CD4-positive, alpha-beta T cell (primary cell): ENCODE measurements at regions not wholly inside any gene's neighbourhood (a gene's known extent, or its start where the extent isn't known, plus 50 kb on each side); places are given as distances from the start of the nearest gene placed in this dataset.

Source experiments
- ATAC-seq: fragments of 200-7000 bp; cut with Tn5 transposase; one replicate; pipeline ENCODE4 v1.10.0; 2022; ENCODE audit warnings: mild to moderate bottlenecking; ENCODE audit not compliant: poor library complexity
- CTCF ChIA-PET: fragments of 350-600 bp; sonication (Branson Sonifier 250); formaldehyde crosslinking; loops from one replicate; lab custom pipeline; 2021; ENCODE audit warnings: antibody characterized with exemption, inconsistent platforms; lab: Charles Lee
- POLR2A ChIA-PET: fragments of 350-600 bp; sonication (Branson Sonifier 250); formaldehyde crosslinking; loops from one replicate; lab custom pipeline; 2021; ENCODE audit warnings: antibody characterized with exemption, inconsistent platforms; lab: Charles Lee
- DNase-seq, 14 experiments: peaks; one replicate each; pipeline ENCODE4 v3.0.0-alpha.2; 2013 to 2020; ENCODE audit warnings: mixed read lengths in 2 of 14
- H3K27ac ChIP-seq, 2 donors: one replicate each; pipeline versions ENCODE4 v1.5.1 to v1.7.0; 2013; ENCODE audit warnings: low read length in 2 of 2, low read depth in 1 of 2, mild to moderate bottlenecking in 1 of 2
- H3K27me3 ChIP-seq, 2 experiments: 1 replicate in 1 of 2; 2 replicates in 1 of 2; pipeline versions ENCODE4 v1.6.1 to v1.7.0; 2013; ENCODE audit warnings: low read length in 2 of 2, control low read depth in 1 of 2, mild to moderate bottlenecking in 1 of 2, moderate library complexity in 1 of 2; ENCODE audit not compliant: insufficient read depth in 2 of 2, control insufficient read depth in 1 of 2
- H3K36me3 ChIP-seq: one replicate; pipeline ENCODE4 v1.6.1; 2013; ENCODE audit warnings: low read length, control low read depth; ENCODE audit not compliant: insufficient read depth
- H3K4me1 ChIP-seq: one replicate; pipeline ENCODE4 v1.6.1; 2013; ENCODE audit warnings: low read length, control low read depth; ENCODE audit not compliant: insufficient read depth
- H3K4me3 ChIP-seq: one replicate; pipeline ENCODE4 v1.5.1; 2013; ENCODE audit warnings: mild to moderate bottlenecking, low read length, moderate library complexity
- H3K9me3 ChIP-seq, 2 experiments: 1 replicate in 1 of 2; 2 replicates in 1 of 2; pipeline versions ENCODE4 v1.6.1 to v1.7.0; 2013; ENCODE audit warnings: low read length in 2 of 2, mild to moderate bottlenecking in 2 of 2, control low read depth in 1 of 2, moderate library complexity in 1 of 2; ENCODE audit not compliant: control insufficient read depth in 1 of 2, insufficient read depth in 1 of 2
- H3K27ac Mint-ChIP-seq: one replicate; pipeline ENCODE4 v1.8.0; 2020; ENCODE audit warnings: mixed read lengths
- H3K27me3 Mint-ChIP-seq: one replicate; pipeline ENCODE4 v1.8.0; 2021; ENCODE audit warnings: mixed read lengths
- H3K36me3 Mint-ChIP-seq: one replicate; pipeline ENCODE4 v1.8.0; 2021; ENCODE audit warnings: low read depth, mixed read lengths
- H3K4me1 Mint-ChIP-seq: one replicate; pipeline ENCODE4 v1.8.0; 2021; ENCODE audit warnings: low read depth, mixed read lengths
- H3K4me3 Mint-ChIP-seq: one replicate; pipeline ENCODE4 v1.8.0; 2020; ENCODE audit warnings: mild to moderate bottlenecking, mixed read lengths
- H3K9me3 Mint-ChIP-seq: one replicate; pipeline ENCODE4 v1.8.0; 2020; ENCODE audit warnings: mixed read lengths
- intact Hi-C, 2 experiments: fragments of 100-400 bp; cut with DNase I in 1 of 2; cut with micrococcal nuclease in 1 of 2; formaldehyde crosslinking; loops; one replicate each; pipeline versions ENCODE4 v1.15.1 to v1.9.0; 2023 to 2025; cut with DNase I, micrococcal nuclease
- TF ChIP-seq, protein P1 (sequence below): fragments of 200-600 bp; IDR thresholded peaks from one replicate; pipeline ENCODE4 v1.8.0; 2022; ENCODE audit warnings: antibody characterized with exemption, mild to moderate bottlenecking

DNA sequence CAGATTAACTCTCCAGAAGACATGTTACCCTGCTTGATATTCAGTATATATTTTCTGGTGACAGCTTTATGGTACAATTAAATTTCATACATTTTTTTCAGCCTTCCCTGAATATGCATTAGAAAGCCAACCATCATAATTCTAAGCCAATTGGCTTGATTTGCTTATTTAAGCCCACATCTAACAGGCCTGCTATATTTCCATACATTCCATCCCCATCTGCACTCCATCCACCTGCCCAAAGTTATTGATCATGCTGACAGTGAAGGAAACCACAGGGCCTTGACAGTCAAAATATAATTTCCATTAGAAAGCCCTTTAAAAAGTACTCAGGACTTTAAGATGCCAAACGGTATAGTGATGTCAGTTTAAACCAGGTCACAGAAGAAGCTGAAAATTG, 164.3 kb downstream of the GXYLT1 start:
- H3K4me1 Mint-ChIP-seq, result no peaks in the 10 kb centered on the region
- CTCF ChIA-PET, result no interaction called here
- H3K27me3 Mint-ChIP-seq, result peaks cover 15% of the 10 kb centered on the region
- H3K4me3 Mint-ChIP-seq, result no peak overlapping the region
- intact Hi-C loops, result no loop called here
- H3K36me3 Mint-ChIP-seq, result no peaks in the 10 kb centered on the region
- Histone ChIP-seq H3K9me3 (no peaks in the 10 kb centered on the region), H3K4me1 (no peaks in the 10 kb centered on the region), H3K4me3 (no peak overlapping the region), H3K27ac (no peak overlapping the region), H3K36me3 (no peaks in the 10 kb centered on the region), H3K27me3 (peaks cover 0 to 12% of the 10 kb centered on the region in 2 experiments)
- H3K9me3 Mint-ChIP-seq, result no peaks in the 10 kb centered on the region
- H3K27ac Mint-ChIP-seq, result no peak overlapping the region
- ATAC-seq, result no peak
- TF ChIP-seq, protein P1, sequence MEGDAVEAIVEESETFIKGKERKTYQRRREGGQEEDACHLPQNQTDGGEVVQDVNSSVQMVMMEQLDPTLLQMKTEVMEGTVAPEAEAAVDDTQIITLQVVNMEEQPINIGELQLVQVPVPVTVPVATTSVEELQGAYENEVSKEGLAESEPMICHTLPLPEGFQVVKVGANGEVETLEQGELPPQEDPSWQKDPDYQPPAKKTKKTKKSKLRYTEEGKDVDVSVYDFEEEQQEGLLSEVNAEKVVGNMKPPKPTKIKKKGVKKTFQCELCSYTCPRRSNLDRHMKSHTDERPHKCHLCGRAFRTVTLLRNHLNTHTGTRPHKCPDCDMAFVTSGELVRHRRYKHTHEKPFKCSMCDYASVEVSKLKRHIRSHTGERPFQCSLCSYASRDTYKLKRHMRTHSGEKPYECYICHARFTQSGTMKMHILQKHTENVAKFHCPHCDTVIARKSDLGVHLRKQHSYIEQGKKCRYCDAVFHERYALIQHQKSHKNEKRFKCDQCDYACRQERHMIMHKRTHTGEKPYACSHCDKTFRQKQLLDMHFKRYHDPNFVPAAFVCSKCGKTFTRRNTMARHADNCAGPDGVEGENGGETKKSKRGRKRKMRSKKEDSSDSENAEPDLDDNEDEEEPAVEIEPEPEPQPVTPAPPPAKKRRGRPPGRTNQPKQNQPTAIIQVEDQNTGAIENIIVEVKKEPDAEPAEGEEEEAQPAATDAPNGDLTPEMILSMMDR, result no peak
- DNase-seq, result no peak
- POLR2A ChIA-PET, result no interaction called here

DNA sequence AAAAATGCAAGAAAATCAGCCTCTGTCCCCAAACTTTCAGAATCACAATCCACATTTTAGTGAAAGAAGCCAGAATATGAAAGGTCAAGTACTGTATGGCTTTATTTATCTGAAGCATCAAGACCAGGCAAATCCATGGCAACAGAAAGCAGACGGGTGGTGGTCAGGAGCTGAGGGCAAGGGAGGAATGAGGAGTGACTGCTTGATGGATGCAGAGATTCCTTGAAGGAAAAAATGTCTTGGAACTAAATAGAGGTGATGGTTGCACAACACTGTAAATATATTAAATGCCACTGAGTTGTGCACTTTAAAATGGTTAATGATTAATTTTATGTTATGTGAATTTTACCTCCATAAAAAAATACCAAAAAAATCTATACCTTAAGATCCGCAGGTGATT, 165.1 kb downstream of the GXYLT1 start:
- Histone ChIP-seq H3K9me3 (no peaks in the 10 kb centered on the region), H3K4me3 (no peak overlapping the region), H3K4me1 (no peaks in the 10 kb centered on the region), H3K27me3 (peaks cover 0 to 6% of the 10 kb centered on the region in 2 experiments), H3K27ac (no peak overlapping the region), H3K36me3 (no peaks in the 10 kb centered on the region)
- ATAC-seq, result no peak
- intact Hi-C loops, result no loop called here
- H3K27me3 Mint-ChIP-seq, result peaks cover 15% of the 10 kb centered on the region
- TF ChIP-seq, protein P1, result no peak
- ChIA-PET POLR2A (no interaction called here), CTCF (no interaction called here)
- DNase-seq, result no peak
- H3K4me3 Mint-ChIP-seq, result no peak overlapping the region
- no peaks in the 10 kb centered on the region for H3K36me3 Mint-ChIP-seq
- H3K9me3 Mint-ChIP-seq, result no peaks in the 10 kb centered on the region
- no peak overlapping the region for H3K27ac Mint-ChIP-seq
- no peaks in the 10 kb centered on the region for H3K4me1 Mint-ChIP-seq

DNA sequence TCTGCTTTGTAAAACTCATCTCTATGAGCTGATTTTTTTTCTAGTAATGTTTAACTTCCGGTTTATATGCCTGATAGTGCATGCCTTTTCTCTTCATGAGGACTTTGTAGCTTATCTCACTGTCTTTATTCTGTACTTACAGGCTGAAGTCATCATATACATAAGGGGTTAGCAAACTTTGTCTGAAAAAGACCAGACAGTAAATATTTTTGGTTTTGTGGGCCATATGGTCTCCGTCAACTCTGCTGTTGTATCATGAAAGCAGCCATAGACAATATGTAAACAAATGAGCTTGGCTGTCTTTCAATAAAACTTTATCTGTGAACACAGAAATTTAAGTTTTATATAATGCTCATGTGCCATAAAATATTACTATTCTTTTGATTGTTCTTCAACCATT, 172.1 kb downstream of the GXYLT1 start:
- no peaks in the 10 kb centered on the region for H3K36me3 ChIP-seq
- DNase-seq (no peak), ATAC-seq (no peak)
- Mint-ChIP-seq H3K9me3 (peaks cover 1% of the 10 kb centered on the region), H3K27ac (no peak overlapping the region), H3K36me3 (no peaks in the 10 kb centered on the region), H3K27me3 (no peaks in the 10 kb centered on the region), H3K4me3 (no peak overlapping the region), H3K4me1 (no peaks in the 10 kb centered on the region)
- no peaks in the 10 kb centered on the region for H3K4me1 ChIP-seq
- TF ChIP-seq, protein P1, result no peak
- no peak overlapping the region for H3K4me3 ChIP-seq
- H3K27ac ChIP-seq, result no peak overlapping the region
- no peaks in the 10 kb centered on the region for H3K9me3 ChIP-seq
- ChIA-PET POLR2A (no interaction called here), CTCF (no interaction called here)
- intact Hi-C loops, result no loop called here
- no peaks in the 10 kb centered on the region for H3K27me3 ChIP-seq
